Ovary (tissue), 7 donors: ENCODE measurements at regions not wholly inside any gene's neighbourhood (a gene's known extent, or its start where the extent isn't known, plus 50 kb on each side); places are given as distances from the start of the nearest gene placed in this dataset.
A peak's percentile ranks its signal among the peaks of the same experiment; 100 is the strongest.

Source experiments
- DNase-seq, 5 donors: peaks; one replicate each; pipeline ENCODE4 v3.0.0-alpha.2; 2019 to 2020
- H3K27ac ChIP-seq, 2 donors: fragments of 200-600 bp; one replicate each; pipeline versions ENCODE4 v1.5.1 to v1.8.0; 2019 to 2022
- H3K27me3 ChIP-seq: fragments of 200-600 bp; one replicate; pipeline ENCODE4 v1.8.0; 2022
- H3K36me3 ChIP-seq: fragments of 200-600 bp; sonication (generic); one replicate; pipeline ENCODE4 v1.5.1; 2019
- H3K4me1 ChIP-seq: one replicate; pipeline ENCODE4 v1.8.1; 2013; ENCODE audit warnings: mild to moderate bottlenecking, moderate library complexity; ENCODE audit not compliant: insufficient read depth
- H3K4me3 ChIP-seq: fragments of 200-600 bp; sonication (generic); one replicate; pipeline ENCODE4 v1.5.1; 2017
- H3K9me3 ChIP-seq, 2 donors: fragments of 200-600 bp in 1 of 2; sonication (generic) in 1 of 2; one replicate each; pipeline versions ENCODE4 v1.5.1 to v1.8.1; 2013 to 2019; ENCODE audit warnings: mild to moderate bottlenecking in 1 of 2, moderate library complexity in 1 of 2
- CTCF ChIP-seq, 3 donors: fragments of 450-650 bp in 2 of 3; fragments of 200-600 bp in 1 of 3; IDR thresholded peaks; one replicate each; pipeline versions ENCODE4 v1.5.1 to v1.8.0; 2016 to 2022; ENCODE audit warnings: antibody characterized with exemption in 3 of 3, mild to moderate bottlenecking in 1 of 3
- EP300 ChIP-seq: sonication (generic); formaldehyde crosslinking; IDR thresholded peaks from one replicate; pipeline ENCODE4 v1.6.1; 2017; ENCODE audit warnings: antibody characterized with exemption
- POLR2A ChIP-seq: fragments of 450-650 bp; IDR thresholded peaks from one replicate; pipeline ENCODE4 v1.6.1; 2017; ENCODE audit warnings: antibody characterized with exemption, mild to moderate bottlenecking, moderate library complexity
- WGBS, 3 donors: extraction: QIAGEN DNeasy Blood & Tissue Kit in 1 of 3; methylation state at CpG; one replicate each; pipeline versions ENCODE4 v1.1.5 to v1.1.7; 2013 to 2017; 5-methylcytosine and 5-hydroxymethylcytosine counted together
- intact Hi-C, 4 donors: fragments of 100-400 bp; cut with DNase I; formaldehyde crosslinking; loops; one replicate each; pipeline versions ENCODE4 v1.11.0 to v1.15.1; 2022 to 2023
- donor health status: DM: no; HTN: no; CAD: no; lungs with moderate emphysema.
- donor health status: DM: no; HTN: no; CAD: no.
- donor health status: Bipolar disorder and iron deficiency.
- donor health status: DM: no; HTN: no; CAD: no.
- donor health status: DM: yes; HTN: yes; CAD: no.

DNA sequence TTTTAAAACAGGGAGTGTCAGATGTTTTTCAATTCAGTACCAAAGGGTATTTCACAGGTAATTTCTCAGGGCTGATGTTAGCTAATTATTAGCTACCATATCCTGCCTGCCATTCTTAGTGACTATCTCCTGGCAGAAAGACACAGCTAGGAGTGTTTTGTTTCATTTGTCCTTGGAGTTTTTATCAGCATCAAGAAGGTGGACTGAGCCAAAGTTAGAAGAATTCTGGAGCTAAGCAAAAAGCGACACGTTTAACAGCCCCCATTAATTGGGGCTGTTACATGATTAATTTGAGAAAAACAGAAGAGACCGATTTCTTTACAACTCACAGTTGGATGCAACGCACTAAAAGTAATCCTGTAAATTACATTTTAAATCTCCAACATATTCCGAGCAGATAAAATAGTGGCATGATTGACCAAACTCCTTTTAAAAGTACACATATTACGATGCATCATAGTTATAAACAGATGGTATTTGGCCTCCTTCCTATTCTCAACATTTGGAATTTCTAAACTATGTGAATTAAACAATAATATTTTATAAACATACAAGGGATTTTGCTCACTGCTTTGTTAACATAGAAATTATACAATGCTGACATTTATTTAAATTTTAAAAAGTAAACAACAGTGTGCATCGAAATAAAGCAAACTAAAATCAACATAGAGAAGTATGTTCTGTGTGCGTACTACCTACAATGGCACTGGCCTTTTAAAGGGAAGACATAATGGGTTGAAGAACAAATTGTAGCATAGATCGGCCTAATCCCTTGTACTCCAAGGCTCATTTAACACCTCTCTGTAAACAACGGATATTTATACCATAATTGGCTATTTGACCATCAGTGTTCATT is 585.1 kb downstream of the ZEB2 start:
- Histone ChIP-seq H3K9me3 (no peaks in the 10 kb centered on the region), H3K27ac (peak overlapping the region; percentile 56 to 97), H3K4me1 (peaks cover 7% of the 10 kb centered on the region), H3K27me3 (no peaks in the 10 kb centered on the region), H3K4me3 (no peak overlapping the region), H3K36me3 (no peaks in the 10 kb centered on the region)
- no peak for DNase-seq
- 10 to 34% (median 16%) methylated on average over 10 of the region's 10 CpGs for WGBS, 3 donors
- intact Hi-C loops, result loop anchor here in 2 of 4 donors (5.0 kb wide), 2 partner anchors 397 to 582 kb away; a partner anchor contains a TSS
- TF ChIP-seq POLR2A, result no peak
- no peak for TF ChIP-seq EP300
- TF ChIP-seq CTCF (IDR thresholded peaks at IDR 0.05), result no peak

DNA sequence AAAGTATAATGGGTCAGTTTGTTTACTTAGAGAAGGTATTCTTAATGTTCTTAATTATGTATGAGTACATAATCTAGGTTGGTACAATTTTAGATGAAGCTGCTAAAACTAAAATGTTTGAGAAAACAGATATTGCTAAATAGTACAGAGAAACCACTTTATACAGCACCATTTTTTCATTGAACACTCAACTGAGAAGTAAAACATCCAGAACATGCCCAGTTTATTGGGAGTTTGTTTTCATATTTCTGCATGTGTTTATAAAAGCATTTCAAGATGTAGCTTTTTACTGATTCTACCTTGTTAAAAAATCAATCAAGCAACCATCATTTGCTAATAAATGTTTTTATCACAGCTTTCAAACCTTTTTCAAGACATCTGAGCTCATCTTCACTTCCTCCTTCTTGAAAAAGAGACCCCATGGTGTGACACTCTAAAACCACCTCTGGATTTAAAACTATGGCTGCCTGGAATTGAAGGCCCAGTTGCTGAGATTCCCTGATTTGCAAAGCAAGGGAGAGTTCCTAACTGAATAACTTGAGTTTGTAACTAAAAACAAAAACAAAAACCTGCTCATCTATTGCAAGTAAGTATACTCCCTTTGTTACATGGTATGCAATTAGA is 585.9 kb downstream of the ZEB2 start:
- H3K4me1 ChIP-seq, result peaks cover 5% of the 10 kb centered on the region
- no peaks in the 10 kb centered on the region for H3K36me3 ChIP-seq
- no peaks in the 10 kb centered on the region for H3K27me3 ChIP-seq
- no peak for TF ChIP-seq EP300
- no peak for TF ChIP-seq POLR2A
- DNase-seq, result no peak
- intact Hi-C loops, result no loop called here
- H3K27ac ChIP-seq, result peak overlapping the region; percentile 56 to 97
- no peaks in the 10 kb centered on the region for H3K9me3 ChIP-seq
- H3K4me3 ChIP-seq, result no peak overlapping the region

DNA sequence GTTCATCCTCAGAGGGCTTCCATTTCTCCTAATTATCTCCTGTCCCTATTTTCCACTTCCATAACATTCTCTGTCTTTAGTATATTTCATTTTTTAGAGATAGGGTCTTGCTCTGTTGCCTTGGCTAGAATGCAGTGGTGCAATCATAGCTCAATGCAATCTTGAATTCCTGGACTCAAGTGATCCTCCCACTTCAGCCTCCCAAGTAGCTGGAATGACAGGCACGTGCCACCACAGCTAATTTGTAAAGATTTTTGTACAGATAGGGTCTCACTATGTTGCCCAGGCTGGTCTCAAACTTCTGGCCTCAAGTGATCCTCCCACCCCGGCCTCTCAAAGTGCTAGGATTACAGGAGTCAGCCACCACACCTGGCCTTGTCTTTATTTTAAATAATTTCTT is 589.0 kb downstream of the ZEB2 start:
- TF ChIP-seq EP300 (no peak), CTCF (IDR thresholded peaks at IDR 0.05) (no peak), POLR2A (no peak)
- H3K27me3 ChIP-seq, result no peaks in the 10 kb centered on the region
- DNase-seq, result no peak
- no peaks in the 10 kb centered on the region for H3K9me3 ChIP-seq
- 90 to 92% (median 92%) methylated on average over 2 of the region's 2 CpGs for WGBS, 3 donors
- H3K4me1 ChIP-seq, result peaks cover 6% of the 10 kb centered on the region
- no peaks in the 10 kb centered on the region for H3K36me3 ChIP-seq
- intact Hi-C loops, result no loop called here
- no peak overlapping the region for H3K4me3 ChIP-seq
- no peak overlapping the region for H3K27ac ChIP-seq

GRCh38 chr2:143928613-143929012 is 591.3 kb downstream of the ZEB2 start:
- H3K36me3 ChIP-seq, result no peaks in the 10 kb centered on the region
- H3K27me3 ChIP-seq, result no peaks in the 10 kb centered on the region
- 2 to 3% (median 3%) methylated on average over 1 of the region's 1 CpG for WGBS, 3 donors
- intact Hi-C loops, result no loop called here
- no peak for TF ChIP-seq CTCF (IDR thresholded peaks at IDR 0.05)
- TF ChIP-seq POLR2A, result no peak
- TF ChIP-seq EP300, result no peak
- H3K9me3 ChIP-seq, result no peaks in the 10 kb centered on the region
- H3K27ac ChIP-seq, result peak overlapping the region in 1 of 2 donors; percentile 26
- peaks cover 4% of the 10 kb centered on the region for H3K4me1 ChIP-seq
- DNase-seq, result no peak
- H3K4me3 ChIP-seq, result no peak overlapping the region

DNA sequence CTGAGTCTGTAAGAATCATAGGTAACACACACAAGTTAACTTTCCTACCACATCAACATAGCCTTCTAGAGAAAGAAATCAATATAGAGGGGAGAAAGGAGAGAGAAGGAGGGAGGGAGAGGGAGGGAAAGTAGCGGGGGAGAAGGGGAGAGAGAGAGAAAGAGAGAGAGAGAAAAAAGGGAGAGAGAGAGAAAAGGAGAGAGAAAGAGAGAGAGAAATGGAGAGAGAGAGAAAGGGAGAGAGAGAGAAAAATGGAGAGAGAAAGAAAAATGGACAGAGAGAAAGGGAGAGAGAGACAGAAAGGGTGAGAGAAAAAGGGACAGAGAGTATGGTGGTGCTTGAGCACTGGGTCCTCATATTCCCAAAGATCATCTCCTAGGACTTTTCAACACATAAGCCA is 591.7 kb downstream of the ZEB2 start:
- DNase-seq, result no peak
- Histone ChIP-seq H3K4me1 (peaks cover 4% of the 10 kb centered on the region), H3K27me3 (no peaks in the 10 kb centered on the region), H3K36me3 (no peaks in the 10 kb centered on the region), H3K9me3 (no peaks in the 10 kb centered on the region), H3K4me3 (no peak overlapping the region), H3K27ac (peak overlapping the region in 1 of 2 donors; percentile 26)
- 89 to 97% (median 94%) methylated on average over 1 of the region's 1 CpG for WGBS, 3 donors
- intact Hi-C loops, result no loop called here
- TF ChIP-seq CTCF (IDR thresholded peaks at IDR 0.05) (no peak), EP300 (no peak), POLR2A (no peak)
